IMR-90 (cell line): ENCODE measurements at regions not wholly inside any gene's neighbourhood (a gene's known extent, or its start where the extent isn't known, plus 50 kb on each side); places are given as distances from the start of the nearest gene placed in this dataset.

ENCODE experiments used
- CEBPB ChIP-seq: IDR thresholded peaks from 2 replicates; pipeline ENCODE4 v1.6.1; 2012; ENCODE audit warnings: low read depth, low read length, improper control_type of control experiment
- CHD1 ChIP-seq: IDR thresholded peaks from 2 replicates; pipeline ENCODE4 v1.6.1; 2012; ENCODE audit warnings: low read depth, low read length, improper control_type of control experiment
- MAZ ChIP-seq: IDR thresholded peaks from 2 replicates; pipeline ENCODE4 v1.6.1; 2012; ENCODE audit warnings: low read depth, mild to moderate bottlenecking, low read length, improper control_type of control experiment, moderate library complexity, borderline replicate concordance
- MXI1 ChIP-seq: IDR thresholded peaks from 2 replicates; pipeline ENCODE4 v1.6.1; 2012; ENCODE audit warnings: low read depth, mild to moderate bottlenecking, low read length, moderate library complexity, borderline replicate concordance
- POLR2A ChIP-seq: IDR thresholded peaks from 2 replicates; pipeline ENCODE4 v1.6.1; 2012; ENCODE audit warnings: mild to moderate bottlenecking, low read depth, low read length
- RAD21 ChIP-seq: IDR thresholded peaks from 2 replicates; pipeline ENCODE4 v1.6.1; 2012; ENCODE audit warnings: low read length, improper control_type of control experiment
- RCOR1 ChIP-seq: IDR thresholded peaks from 2 replicates; pipeline ENCODE4 v1.6.1; 2012; ENCODE audit warnings: mild to moderate bottlenecking, low read length, improper control_type of control experiment; ENCODE audit not compliant: insufficient replicate concordance
- SMC3 ChIP-seq: fragments of 150-350 bp; IDR thresholded peaks from 2 replicates; pipeline ENCODE4 v1.6.1; 2016; ENCODE audit warnings: low read depth, mild to moderate bottlenecking, antibody characterized with exemption, low read length, moderate library complexity
- TF ChIP-seq, protein P1 (sequence below): fragments of 150-350 bp; IDR thresholded peaks from 2 replicates; pipeline ENCODE4 v1.6.1; 2017; ENCODE audit warnings: mild to moderate bottlenecking, antibody characterized with exemption, low read length, low read depth
- TF ChIP-seq, protein P2 (sequence below): conservative IDR thresholded peaks from 2 replicates; pipeline ENCODE4 v1.5.1; 2012; ENCODE audit warnings: mild to moderate bottlenecking, low read depth, low read length, improper control_type of control experiment
- TF ChIP-seq, protein P3 (sequence below): fragments of 150-350 bp; IDR thresholded peaks from 2 replicates; pipeline ENCODE4 v1.6.1; 2016; ENCODE audit warnings: low read depth, mild to moderate bottlenecking, low read length, moderate library complexity, borderline replicate concordance

DNA sequence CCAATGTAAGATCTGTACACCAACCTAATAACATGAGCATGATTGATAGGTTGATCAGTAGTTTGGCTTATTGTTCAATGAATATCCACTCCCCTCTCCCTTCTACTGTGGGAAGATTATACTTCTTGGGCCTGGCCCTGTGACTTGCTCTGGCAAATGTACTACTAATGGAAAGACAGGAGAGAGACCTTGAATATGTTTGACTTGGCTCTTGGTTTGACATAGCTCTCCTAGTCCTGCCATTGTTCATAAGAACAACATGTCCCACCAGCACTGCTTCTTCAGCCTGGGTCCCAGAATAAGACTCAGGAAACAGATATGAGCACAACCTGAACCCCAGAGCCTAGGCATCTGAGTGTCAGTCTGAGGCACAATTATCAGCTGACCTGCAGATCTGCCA, 112.8 kb upstream of the RESF1 start:
- TF ChIP-seq, protein P1, sequence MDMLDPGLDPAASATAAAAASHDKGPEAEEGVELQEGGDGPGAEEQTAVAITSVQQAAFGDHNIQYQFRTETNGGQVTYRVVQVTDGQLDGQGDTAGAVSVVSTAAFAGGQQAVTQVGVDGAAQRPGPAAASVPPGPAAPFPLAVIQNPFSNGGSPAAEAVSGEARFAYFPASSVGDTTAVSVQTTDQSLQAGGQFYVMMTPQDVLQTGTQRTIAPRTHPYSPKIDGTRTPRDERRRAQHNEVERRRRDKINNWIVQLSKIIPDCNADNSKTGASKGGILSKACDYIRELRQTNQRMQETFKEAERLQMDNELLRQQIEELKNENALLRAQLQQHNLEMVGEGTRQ: no peak
- TF ChIP-seq POLR2A (no peak), CEBPB (no peak), RCOR1 (no peak), MAZ (no peak), SMC3 (no peak), CHD1 (no peak), MXI1 (no peak), RAD21 (no peak)
- TF ChIP-seq, protein P2, sequence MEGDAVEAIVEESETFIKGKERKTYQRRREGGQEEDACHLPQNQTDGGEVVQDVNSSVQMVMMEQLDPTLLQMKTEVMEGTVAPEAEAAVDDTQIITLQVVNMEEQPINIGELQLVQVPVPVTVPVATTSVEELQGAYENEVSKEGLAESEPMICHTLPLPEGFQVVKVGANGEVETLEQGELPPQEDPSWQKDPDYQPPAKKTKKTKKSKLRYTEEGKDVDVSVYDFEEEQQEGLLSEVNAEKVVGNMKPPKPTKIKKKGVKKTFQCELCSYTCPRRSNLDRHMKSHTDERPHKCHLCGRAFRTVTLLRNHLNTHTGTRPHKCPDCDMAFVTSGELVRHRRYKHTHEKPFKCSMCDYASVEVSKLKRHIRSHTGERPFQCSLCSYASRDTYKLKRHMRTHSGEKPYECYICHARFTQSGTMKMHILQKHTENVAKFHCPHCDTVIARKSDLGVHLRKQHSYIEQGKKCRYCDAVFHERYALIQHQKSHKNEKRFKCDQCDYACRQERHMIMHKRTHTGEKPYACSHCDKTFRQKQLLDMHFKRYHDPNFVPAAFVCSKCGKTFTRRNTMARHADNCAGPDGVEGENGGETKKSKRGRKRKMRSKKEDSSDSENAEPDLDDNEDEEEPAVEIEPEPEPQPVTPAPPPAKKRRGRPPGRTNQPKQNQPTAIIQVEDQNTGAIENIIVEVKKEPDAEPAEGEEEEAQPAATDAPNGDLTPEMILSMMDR: no peak
- TF ChIP-seq, protein P3, sequence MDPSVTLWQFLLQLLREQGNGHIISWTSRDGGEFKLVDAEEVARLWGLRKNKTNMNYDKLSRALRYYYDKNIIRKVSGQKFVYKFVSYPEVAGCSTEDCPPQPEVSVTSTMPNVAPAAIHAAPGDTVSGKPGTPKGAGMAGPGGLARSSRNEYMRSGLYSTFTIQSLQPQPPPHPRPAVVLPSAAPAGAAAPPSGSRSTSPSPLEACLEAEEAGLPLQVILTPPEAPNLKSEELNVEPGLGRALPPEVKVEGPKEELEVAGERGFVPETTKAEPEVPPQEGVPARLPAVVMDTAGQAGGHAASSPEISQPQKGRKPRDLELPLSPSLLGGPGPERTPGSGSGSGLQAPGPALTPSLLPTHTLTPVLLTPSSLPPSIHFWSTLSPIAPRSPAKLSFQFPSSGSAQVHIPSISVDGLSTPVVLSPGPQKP: no peak
